ENCODE measurements at regions not wholly inside any gene's neighbourhood (a gene's known extent, or its start where the extent isn't known, plus 50 kb on each side); places are given as distances from the start of the nearest gene placed in this dataset.
A peak's percentile ranks its signal among the peaks of the same experiment; 100 is the strongest.

- Histone ChIP-seq H3K4me1 (ENCODE audit: insufficient read depth, low read length, poor library complexity, severe bottlenecking) (no peaks in the 10 kb centered on the region), H3K36me3 (ENCODE audit: insufficient read depth, low read length) (no peaks in the 10 kb centered on the region), H2AFZ (ENCODE audit: low read length) (no peak overlapping the region), H3K27ac (ENCODE audit: low read depth, low read length, poor library complexity, severe bottlenecking) (no peak overlapping the region), H3K9me3 (ENCODE audit: low read length) (no peaks in the 10 kb centered on the region), H3K79me2 (ENCODE audit: insufficient read depth, low read depth, low read length) (no peaks in the 10 kb centered on the region), H3K4me2 (ENCODE audit: low read length) (no peak overlapping the region), H3K4me3 (ENCODE audit: low read depth, low read length, poor library complexity, severe bottlenecking) (no peak overlapping the region), H3K9me2 (ENCODE audit: insufficient read depth, low read length) (no peaks in the 10 kb centered on the region), H4K20me1 (ENCODE audit: insufficient read depth, low read length) (no peaks in the 10 kb centered on the region)
- intact Hi-C loops (cut with micrococcal nuclease; ENCODE audit: unreplicated experiment), result no loop called here
- TF ChIP-seq EZH2phosphoT487 (IDR thresholded peaks at IDR 0.05; ENCODE audit: borderline replicate concordance, low read depth, low read length) (no peak), CTCF (conservative IDR thresholded peaks at IDR 0.05; ENCODE audit: low read length) (no peak)
- CTCF ChIA-PET (ENCODE audit: unreplicated experiment), result no interaction called here
- no peak for DNase-seq (ENCODE audit: low spot score)
- POLR2A ChIA-PET, result no interaction called here
- BruUV-seq (replicated peaks), result no TSS peak
These were observed 1218.1 kb downstream of the FAM181B start for GRCh38 chr11:81515566-81515965.

DNA sequence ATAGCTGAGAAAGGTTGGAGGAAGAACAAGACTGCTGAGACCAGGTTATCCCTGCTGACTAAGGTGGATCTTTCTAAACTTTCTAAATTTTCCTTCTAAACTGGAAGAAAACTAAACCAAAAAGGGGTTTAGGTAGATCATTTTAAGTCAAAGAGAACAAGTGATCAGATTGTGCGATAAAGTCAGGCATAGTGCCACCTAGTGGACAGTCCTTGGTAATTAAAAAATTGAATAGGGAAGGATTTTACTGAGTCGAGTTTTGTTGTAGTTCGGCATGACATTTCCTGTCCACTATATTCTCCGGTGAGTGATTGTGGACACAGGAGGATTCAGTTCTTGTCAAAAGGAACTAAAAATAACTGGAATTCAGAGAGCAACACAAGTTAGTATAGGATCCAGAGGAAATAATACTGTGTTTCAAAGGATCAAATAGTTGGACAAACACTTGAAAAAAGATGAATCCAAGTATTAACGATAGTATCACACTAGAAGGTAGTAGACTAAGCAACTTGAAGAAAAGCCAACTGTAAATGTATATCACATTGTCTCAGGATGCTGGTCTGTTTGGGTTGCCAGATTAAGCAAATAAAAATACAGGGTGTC is 1236.4 kb downstream of the FAM181B start:
- H3K9me3 ChIP-seq (ENCODE audit: low read length), result no peaks in the 10 kb centered on the region
- no peaks in the 10 kb centered on the region for H3K9me2 ChIP-seq (ENCODE audit: insufficient read depth, low read length)
- no peaks in the 10 kb centered on the region for H4K20me1 ChIP-seq (ENCODE audit: insufficient read depth, low read length)
- no peaks in the 10 kb centered on the region for H3K36me3 ChIP-seq (ENCODE audit: insufficient read depth, low read length)
- peak; percentile 40 for DNase-seq (ENCODE audit: low spot score)
- no peaks in the 10 kb centered on the region for H3K79me2 ChIP-seq (ENCODE audit: insufficient read depth, low read depth, low read length)
- no peak overlapping the region for H3K4me3 ChIP-seq (ENCODE audit: low read depth, low read length, poor library complexity, severe bottlenecking)
- TF ChIP-seq EZH2phosphoT487 (IDR thresholded peaks at IDR 0.05; ENCODE audit: borderline replicate concordance, low read depth, low read length) (no peak), CTCF (conservative IDR thresholded peaks at IDR 0.05; ENCODE audit: low read length) (peak; percentile 87)
- peak overlapping the region; percentile 51; the same call in 1 of the 2 replicates for H2AFZ ChIP-seq (ENCODE audit: low read length)
- no peak overlapping the region for H3K27ac ChIP-seq (ENCODE audit: low read depth, low read length, poor library complexity, severe bottlenecking)
- no peaks in the 10 kb centered on the region for H3K4me1 ChIP-seq (ENCODE audit: insufficient read depth, low read length, poor library complexity, severe bottlenecking)
- no peak overlapping the region for H3K4me2 ChIP-seq (ENCODE audit: low read length)
- intact Hi-C loops (cut with micrococcal nuclease; ENCODE audit: unreplicated experiment), result no loop called here
- BruUV-seq (replicated peaks), result no TSS peak
- ChIA-PET POLR2A (interaction anchor here (0.6 kb wide), 1 partner anchor 1960 kb away, joined by 4 read pairs; no protein-coding TSS in a partner anchor), CTCF (ENCODE audit: unreplicated experiment) (no interaction called here)

DNA sequence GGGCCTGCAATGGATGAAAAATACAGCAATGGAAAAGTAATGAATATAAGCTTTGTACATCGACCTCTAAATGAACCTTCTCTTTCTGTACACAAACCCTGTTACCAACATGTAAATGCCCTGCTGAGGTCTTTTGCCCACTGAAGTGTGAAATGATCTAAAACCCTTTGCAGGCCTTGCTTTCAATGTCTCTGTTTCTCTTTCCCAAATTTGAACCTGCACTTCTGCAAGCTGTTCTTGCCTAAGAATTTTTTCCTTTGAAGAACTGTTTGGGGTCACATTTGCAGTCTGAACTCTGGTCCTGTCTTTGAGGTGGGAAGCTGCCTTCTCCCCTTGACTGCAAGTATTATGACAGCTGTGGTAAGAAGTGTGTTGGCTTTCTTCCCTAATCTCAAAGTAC is 1237.1 kb downstream of the FAM181B start:
- no TSS peak for BruUV-seq (replicated peaks)
- intact Hi-C loops (cut with micrococcal nuclease; ENCODE audit: unreplicated experiment), result no loop called here
- DNase-seq (ENCODE audit: low spot score), result no peak
- POLR2A ChIA-PET, result no interaction called here
- TF ChIP-seq EZH2phosphoT487 (IDR thresholded peaks at IDR 0.05; ENCODE audit: borderline replicate concordance, low read depth, low read length), result no peak
- no peak for TF ChIP-seq CTCF (conservative IDR thresholded peaks at IDR 0.05; ENCODE audit: low read length)
- CTCF ChIA-PET (ENCODE audit: unreplicated experiment), result no interaction called here
- Histone ChIP-seq H3K4me3 (ENCODE audit: low read depth, low read length, poor library complexity, severe bottlenecking) (no peak overlapping the region), H3K9me2 (ENCODE audit: insufficient read depth, low read length) (no peaks in the 10 kb centered on the region), H4K20me1 (ENCODE audit: insufficient read depth, low read length) (no peaks in the 10 kb centered on the region), H3K27ac (ENCODE audit: low read depth, low read length, poor library complexity, severe bottlenecking) (no peak overlapping the region), H3K36me3 (ENCODE audit: insufficient read depth, low read length) (no peaks in the 10 kb centered on the region), H3K4me1 (ENCODE audit: insufficient read depth, low read length, poor library complexity, severe bottlenecking) (no peaks in the 10 kb centered on the region), H3K4me2 (ENCODE audit: low read length) (no peak overlapping the region), H2AFZ (ENCODE audit: low read length) (no peak overlapping the region), H3K9me3 (ENCODE audit: low read length) (no peaks in the 10 kb centered on the region), H3K79me2 (ENCODE audit: insufficient read depth, low read depth, low read length) (no peaks in the 10 kb centered on the region)
